HEK293 (cell line): ENCODE measurements at regions not wholly inside any gene's neighbourhood (a gene's known extent, or its start where the extent isn't known, plus 50 kb on each side); places are given as distances from the start of the nearest gene placed in this dataset.

Experiments used
- CTCF ChIA-PET: fragments of 350-600 bp; formaldehyde crosslinking; extraction: SDS; loops from one replicate; lab custom pipeline; 2021; ENCODE audit warnings: antibody characterized with exemption; lab: Yijun Ruan, JAX
- POLR2A ChIA-PET: fragments of 300-600 bp; formaldehyde crosslinking; extraction: SDS; loops from one replicate; lab custom pipeline; 2020; ENCODE audit warnings: antibody characterized with exemption, inconsistent platforms; lab: Yijun Ruan, JAX
- H3K27ac ChIP-seq: fragments of 200-500 bp; sonication (Bioruptor generic); 2 replicates; pipeline ENCODE4 v1.5.1; 2014; ENCODE audit warnings: low read depth, low read length, control low read depth, inconsistent platforms; ENCODE audit errors: extremely low read depth
- H3K36me3 ChIP-seq, 2 experiments: fragments of 200-500 bp in 1 of 2; sonication (Bioruptor generic) in 1 of 2; 1 replicate in 1 of 2; 2 replicates in 1 of 2; pipeline ENCODE4 v1.5.1; 2014 to 2017; ENCODE audit warnings: inconsistent platforms in 2 of 2, low read length in 2 of 2; ENCODE audit not compliant: control insufficient read depth in 2 of 2, insufficient read depth in 1 of 2
- H3K4me1 ChIP-seq: fragments of 200-500 bp; sonication (Bioruptor generic); 2 replicates; pipeline ENCODE4 v1.5.1; 2014; ENCODE audit warnings: mild to moderate bottlenecking, low read length, inconsistent platforms; ENCODE audit not compliant: control insufficient read depth, insufficient read depth
- H3K4me3 ChIP-seq: 2 replicates; pipeline ENCODE4 v1.5.1; 2011; ENCODE audit warnings: low read depth, mild to moderate bottlenecking, control low read depth, low read length, moderate library complexity
- H3K9me3 ChIP-seq: fragments of 200-500 bp; sonication (Bioruptor generic); 2 replicates; pipeline ENCODE4 v1.5.1; 2014; ENCODE audit warnings: low read depth, low read length, inconsistent platforms; ENCODE audit not compliant: control insufficient read depth, insufficient read depth
- HIC1 ChIP-seq: fragments of 450-650 bp; formaldehyde crosslinking; IDR thresholded peaks from 2 replicates; pipeline ENCODE4 v1.5.1; 2016; ENCODE audit warnings: missing biosample characterization, missing genetic modification characterization
- KLF10 ChIP-seq: fragments of 450-650 bp; IDR thresholded peaks from 2 replicates; pipeline ENCODE4 v1.5.1; 2018; ENCODE audit warnings: missing biosample characterization, mild to moderate bottlenecking, missing genetic modification characterization
- KLF7 ChIP-seq: fragments of 450-650 bp; formaldehyde crosslinking; IDR thresholded peaks from 2 replicates; pipeline ENCODE4 v1.5.1; 2016; ENCODE audit warnings: missing biosample characterization, missing genetic modification characterization, borderline replicate concordance
- SALL2 ChIP-seq: fragments of 450-650 bp; formaldehyde crosslinking; IDR thresholded peaks from 2 replicates; pipeline ENCODE4 v1.5.0; 2017; ENCODE audit warnings: missing biosample characterization, mild to moderate bottlenecking, missing genetic modification characterization, borderline replicate concordance
- SCRT1 ChIP-seq: fragments of 450-650 bp; formaldehyde crosslinking; IDR thresholded peaks from 2 replicates; pipeline ENCODE4 v1.5.1; 2016; ENCODE audit warnings: missing biosample characterization, missing genetic modification characterization, borderline replicate concordance
- SP7 ChIP-seq: fragments of 450-650 bp; formaldehyde crosslinking; IDR thresholded peaks from 2 replicates; pipeline ENCODE4 v1.5.1; 2016; ENCODE audit warnings: missing biosample characterization, missing genetic modification characterization
- TRIM28 ChIP-seq: IDR thresholded peaks from 2 replicates; pipeline ENCODE4 v1.6.1; 2011; ENCODE audit warnings: low read length, control low read depth, borderline replicate concordance
- ZFHX2 ChIP-seq: fragments of 450-650 bp; formaldehyde crosslinking; conservative IDR thresholded peaks from 2 replicates; pipeline ENCODE4 v1.5.1; 2016; ENCODE audit warnings: missing biosample characterization, missing genetic modification characterization
- ZFP3 ChIP-seq: fragments of 450-650 bp; formaldehyde crosslinking; IDR thresholded peaks from 2 replicates; pipeline ENCODE4 v1.5.1; 2016; ENCODE audit warnings: low read depth, missing biosample characterization, missing genetic modification characterization
- ZFP37 ChIP-seq: fragments of 450-650 bp; formaldehyde crosslinking; IDR thresholded peaks from 2 replicates; pipeline ENCODE4 v1.5.1; 2016; ENCODE audit warnings: missing biosample characterization, missing genetic modification characterization
- ZNF16 ChIP-seq: fragments of 450-650 bp; formaldehyde crosslinking; IDR thresholded peaks from 2 replicates; pipeline ENCODE4 v1.5.1; 2016; ENCODE audit warnings: low read depth, missing biosample characterization, missing genetic modification characterization
- ZNF202 ChIP-seq: fragments of 450-650 bp; formaldehyde crosslinking; IDR thresholded peaks from 2 replicates; pipeline ENCODE4 v1.5.1; 2016; ENCODE audit warnings: missing biosample characterization, missing genetic modification characterization, borderline replicate concordance
- ZNF239 ChIP-seq: fragments of 450-650 bp; formaldehyde crosslinking; IDR thresholded peaks from 2 replicates; pipeline ENCODE4 v1.5.1; 2016; ENCODE audit warnings: missing biosample characterization, missing genetic modification characterization
- ZNF24 ChIP-seq: fragments of 450-650 bp; formaldehyde crosslinking; IDR thresholded peaks from 2 replicates; pipeline ENCODE4 v1.5.1; 2016; ENCODE audit warnings: missing biosample characterization, missing genetic modification characterization
- ZNF266 ChIP-seq: fragments of 450-650 bp; formaldehyde crosslinking; IDR thresholded peaks from 2 replicates; pipeline ENCODE4 v1.5.1; 2016; ENCODE audit warnings: missing biosample characterization, missing genetic modification characterization, low read depth
- ZNF311 ChIP-seq: fragments of 450-650 bp; formaldehyde crosslinking; IDR thresholded peaks from 2 replicates; pipeline ENCODE4 v1.5.1; 2017; ENCODE audit warnings: missing biosample characterization, missing genetic modification characterization, borderline replicate concordance
- ZNF37A ChIP-seq: fragments of 450-650 bp; IDR thresholded peaks from 2 replicates; pipeline ENCODE4 v1.5.1; 2018; ENCODE audit warnings: missing biosample characterization, missing genetic modification characterization
- ZNF394 ChIP-seq: fragments of 450-650 bp; formaldehyde crosslinking; IDR thresholded peaks from 2 replicates; pipeline ENCODE4 v1.5.1; 2016; ENCODE audit warnings: missing biosample characterization, missing genetic modification characterization, mild to moderate bottlenecking, moderate library complexity, borderline replicate concordance
- ZNF423 ChIP-seq: fragments of 450-650 bp; formaldehyde crosslinking; IDR thresholded peaks from 2 replicates; pipeline ENCODE4 v1.5.1; 2016; ENCODE audit warnings: missing biosample characterization, missing genetic modification characterization
- ZNF501 ChIP-seq: fragments of 450-650 bp; formaldehyde crosslinking; IDR thresholded peaks from 2 replicates; pipeline ENCODE4 v1.5.1; 2016; ENCODE audit warnings: missing biosample characterization, missing genetic modification characterization
- ZNF580 ChIP-seq: fragments of 450-650 bp; formaldehyde crosslinking; IDR thresholded peaks from 2 replicates; pipeline ENCODE4 v1.5.1; 2016; ENCODE audit warnings: missing biosample characterization, missing genetic modification characterization
- ZNF585B ChIP-seq: fragments of 450-650 bp; formaldehyde crosslinking; IDR thresholded peaks from 2 replicates; pipeline ENCODE4 v1.5.1; 2016; ENCODE audit warnings: missing biosample characterization, missing genetic modification characterization
- ZNF624 ChIP-seq: fragments of 450-650 bp; formaldehyde crosslinking; IDR thresholded peaks from 2 replicates; pipeline ENCODE4 v1.5.1; 2017; ENCODE audit warnings: missing biosample characterization, missing genetic modification characterization
- ZNF645 ChIP-seq: fragments of 450-650 bp; formaldehyde crosslinking; IDR thresholded peaks from 2 replicates; pipeline ENCODE4; 2016; ENCODE audit warnings: missing biosample characterization, missing genetic modification characterization
- ZNF654 ChIP-seq: fragments of 450-650 bp; formaldehyde crosslinking; IDR thresholded peaks from 2 replicates; pipeline ENCODE4 v1.5.1; 2016; ENCODE audit warnings: low read depth, missing biosample characterization, missing genetic modification characterization
- ZNF677 ChIP-seq: fragments of 450-650 bp; IDR thresholded peaks from 2 replicates; pipeline ENCODE4 v1.5.0; 2018; ENCODE audit warnings: missing biosample characterization, mild to moderate bottlenecking, missing genetic modification characterization, moderate library complexity
- ZSCAN30 ChIP-seq: fragments of 450-650 bp; IDR thresholded peaks from 2 replicates; pipeline ENCODE4 v1.5.1; 2018; ENCODE audit warnings: missing biosample characterization, mild to moderate bottlenecking, missing genetic modification characterization, moderate library complexity

GRCh38 chr16:73285436-73286201, 237.7 kb upstream of the ZFHX3 start (continued):
- TF ChIP-seq SALL2 (tag by site-specific recombination): no peak
- no peak for TF ChIP-seq ZNF624
- TF ChIP-seq ZNF202 (tag by site-specific recombination): no peak
- no peak for TF ChIP-seq ZNF24 (tag by site-specific recombination)
- TF ChIP-seq TRIM28: no peak
- no peak for TF ChIP-seq ZNF677 (tag by site-specific recombination)
- no peak for TF ChIP-seq ZNF501 (tag by site-specific recombination)
- TF ChIP-seq ZNF239 (tag by site-specific recombination): no peak
- TF ChIP-seq KLF10 (tag by site-specific recombination): no peak
- no peak for TF ChIP-seq ZFP37
- no peak for TF ChIP-seq ZNF16
- no peak for TF ChIP-seq ZNF423 (tag by site-specific recombination)
- TF ChIP-seq, all 188 proteins: peak for 0

GRCh38 chr16:73280388-73280787, 232.5 kb upstream of the ZFHX3 start:
- TF ChIP-seq ZFHX2 (tag by site-specific recombination): no peak
- no peak for TF ChIP-seq HIC1
- no peak for TF ChIP-seq ZNF37A (tag by site-specific recombination)
- TF ChIP-seq SP7 (tag by site-specific recombination): no peak
- no peak for TF ChIP-seq ZNF311 (tag by site-specific recombination)
- TF ChIP-seq ZNF580: no peak
- Histone ChIP-seq H3K27ac (no peak overlapping the region), H3K36me3 (no peaks in the 10 kb centered on the region), H3K4me3 (no peak overlapping the region), H3K9me3 (no peaks in the 10 kb centered on the region), H3K4me1 (no peaks in the 10 kb centered on the region)
- CTCF ChIA-PET: no interaction called here
- POLR2A ChIA-PET: no interaction called here

GRCh38 chr16:73279451-73279850, 231.5 kb upstream of the ZFHX3 start:
- CTCF ChIA-PET: no interaction called here
- Histone ChIP-seq H3K9me3 (no peaks in the 10 kb centered on the region), H3K27ac (no peak overlapping the region), H3K36me3 (no peaks in the 10 kb centered on the region), H3K4me1 (no peaks in the 10 kb centered on the region), H3K4me3 (no peak overlapping the region)
- POLR2A ChIA-PET: no interaction called here
- TF ChIP-seq KLF7 (tag by site-specific recombination) (no peak), SCRT1 (tag by site-specific recombination) (no peak), ZNF16 (no peak), ZNF394 (tag by site-specific recombination) (no peak), ZNF645 (tag by site-specific recombination) (no peak), ZNF654 (tag by site-specific recombination) (no peak), ZNF585B (tag by site-specific recombination) (no peak), ZNF202 (tag by site-specific recombination) (no peak), ZSCAN30 (tag by site-specific recombination) (no peak), ZNF266 (tag by site-specific recombination) (no peak), ZFP37 (no peak), ZFP3 (tag by site-specific recombination) (no peak)
